Keratinocyte (primary cell): ENCODE measurements at regions not wholly inside any gene's neighbourhood (a gene's known extent, or its start where the extent isn't known, plus 50 kb on each side); places are given as distances from the start of the nearest gene placed in this dataset.

Experiments used
- CTCF ChIP-seq, 3 experiments: IDR thresholded peaks in 1 of 3; conservative IDR thresholded peaks in 1 of 3; optimal IDR thresholded peaks in 1 of 3; 2 replicates in 2 of 3; 3 replicates in 1 of 3; pipeline versions ENCODE3 to v1.5.1; 2011; ENCODE audit warnings: low read length in 3 of 3, mild to moderate bottlenecking in 3 of 3, moderate library complexity in 2 of 3, control low read depth in 1 of 3, inconsistent platforms in 1 of 3; ENCODE audit not compliant: insufficient read depth in 2 of 3; ENCODE audit errors: extremely low read depth in 1 of 3
- EZH2 ChIP-seq: IDR thresholded peaks from one replicate; pipeline ENCODE4 v1.6.1; 2012; ENCODE audit warnings: inconsistent platforms, mild to moderate bottlenecking, low read length, moderate library complexity

GRCh38 chr2:176822060-176822459 lies 390.5 kb upstream of the HNRNPA3 start:
- TF ChIP-seq CTCF (optimal IDR thresholded peaks at IDR 0.05 in 1 of 3, IDR thresholded peaks at IDR 0.05 in 1 of 3, conservative IDR thresholded peaks at IDR 0.05 in 1 of 3; ENCODE audit: extremely low read depth in 1 of 3, insufficient read depth in 2 of 3, low read length in 3 of 3): no peak
- TF ChIP-seq EZH2: no peak
